GM12892 (cell line): ENCODE measurements at regions not wholly inside any gene's neighbourhood (a gene's known extent, or its start where the extent isn't known, plus 50 kb on each side); places are given as distances from the start of the nearest gene placed in this dataset.
"Not testable (repeated sequence)": the region's sequence is repeated elsewhere in the genome, so short reads cannot be mapped to it uniquely, and the experiment has no call there.

Experiments used
- DNase-seq: peaks from one replicate; pipeline ENCODE4 v3.0.0; 2011; ENCODE audit not compliant: insufficient read length
- FAIRE-seq: peaks from 2 replicates; lab custom pipeline; 2011; peaks lifted over from hg19 to GRCh38; lab: Jason Lieb, UNC
- POLR2A ChIP-seq: IDR thresholded peaks from 2 replicates; pipeline ENCODE4 v1.6.1; 2011; ENCODE audit warnings: low read depth, low read length, control low read depth
- POLR2AphosphoS5 ChIP-seq: IDR thresholded peaks from 2 replicates; pipeline ENCODE4 v1.6.1; 2011; ENCODE audit warnings: low read depth, low read length, control low read depth
- TAF1 ChIP-seq: IDR thresholded peaks from 2 replicates; pipeline ENCODE4 v1.6.1; 2011; ENCODE audit warnings: low read depth, mild to moderate bottlenecking, control low read depth, low read length, borderline replicate concordance

DNA sequence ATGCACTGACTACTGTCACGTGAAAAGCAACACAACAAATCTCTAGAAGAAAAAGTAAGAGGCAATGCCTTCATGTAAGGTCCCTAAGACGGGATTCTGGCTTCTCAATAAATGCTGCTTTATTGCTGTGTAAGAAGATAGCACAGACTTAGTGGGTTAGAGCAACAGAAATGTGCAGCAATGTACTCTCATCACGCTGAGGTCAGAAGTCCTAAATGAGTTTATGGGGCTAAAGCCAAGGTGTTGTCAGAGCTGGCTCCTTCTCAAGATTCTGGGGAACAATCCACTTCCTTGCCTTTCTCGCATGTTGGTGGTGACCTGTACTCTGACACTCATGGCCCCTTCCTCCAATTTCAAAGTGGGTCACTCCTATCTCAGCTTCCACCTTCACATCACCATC, 93.4 kb downstream of the SHANK2 start:
- FAIRE-seq (no peak), DNase-seq (no peak)
- no peak for TF ChIP-seq POLR2A
- no peak for TF ChIP-seq POLR2AphosphoS5
- TF ChIP-seq TAF1 = no peak

DNA sequence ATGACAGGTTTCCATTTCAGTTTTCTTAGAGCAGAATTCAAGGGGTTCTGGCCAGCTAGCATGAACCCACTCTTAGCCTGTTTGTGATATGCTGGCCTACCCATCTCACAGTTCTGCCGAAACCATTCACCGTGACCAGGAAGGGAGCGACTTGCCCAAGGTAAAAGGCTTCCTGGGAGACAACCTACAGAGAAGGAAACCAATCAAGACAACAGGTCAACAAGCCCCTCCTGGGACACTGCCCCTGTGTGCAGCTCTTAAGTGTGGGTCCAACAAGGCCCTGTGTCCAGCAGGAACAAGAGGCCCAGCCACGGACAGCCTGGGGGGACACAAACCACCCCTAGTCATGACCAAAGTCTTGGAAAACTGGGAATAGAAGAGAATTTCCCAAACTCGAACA, 94.7 kb downstream of the SHANK2 start:
- not testable (repeated sequence) for FAIRE-seq, DNase-seq

GRCh38 chr11:71156301-71156700, 96.1 kb downstream of the SHANK2 start:
- FAIRE-seq (no peak), DNase-seq (no peak)
- TF ChIP-seq POLR2AphosphoS5 (no peak), TAF1 (no peak), POLR2A (no peak)

- TF ChIP-seq POLR2A (no peak), POLR2AphosphoS5 (no peak), TAF1 (no peak)
- FAIRE-seq = no peak
These were observed 96.5 kb downstream of the SHANK2 start for GRCh38 chr11:71155846-71156245.

GRCh38 chr11:71154261-71154805, 98.0 kb downstream of the SHANK2 start:
- FAIRE-seq (no peak), DNase-seq (no peak)
- TF ChIP-seq POLR2AphosphoS5 = no peak
- TF ChIP-seq POLR2A = no peak
- no peak for TF ChIP-seq TAF1

More at GRCh38 chr11:71155846-71156245, 96.5 kb downstream of the SHANK2 start:
- no peak for DNase-seq

GRCh38 chr11:71153005-71153390, 99.4 kb downstream of the SHANK2 start:
- FAIRE-seq (no peak), DNase-seq (no peak)
- TF ChIP-seq TAF1 = no peak
- no peak for TF ChIP-seq POLR2AphosphoS5
- no peak for TF ChIP-seq POLR2A

DNA sequence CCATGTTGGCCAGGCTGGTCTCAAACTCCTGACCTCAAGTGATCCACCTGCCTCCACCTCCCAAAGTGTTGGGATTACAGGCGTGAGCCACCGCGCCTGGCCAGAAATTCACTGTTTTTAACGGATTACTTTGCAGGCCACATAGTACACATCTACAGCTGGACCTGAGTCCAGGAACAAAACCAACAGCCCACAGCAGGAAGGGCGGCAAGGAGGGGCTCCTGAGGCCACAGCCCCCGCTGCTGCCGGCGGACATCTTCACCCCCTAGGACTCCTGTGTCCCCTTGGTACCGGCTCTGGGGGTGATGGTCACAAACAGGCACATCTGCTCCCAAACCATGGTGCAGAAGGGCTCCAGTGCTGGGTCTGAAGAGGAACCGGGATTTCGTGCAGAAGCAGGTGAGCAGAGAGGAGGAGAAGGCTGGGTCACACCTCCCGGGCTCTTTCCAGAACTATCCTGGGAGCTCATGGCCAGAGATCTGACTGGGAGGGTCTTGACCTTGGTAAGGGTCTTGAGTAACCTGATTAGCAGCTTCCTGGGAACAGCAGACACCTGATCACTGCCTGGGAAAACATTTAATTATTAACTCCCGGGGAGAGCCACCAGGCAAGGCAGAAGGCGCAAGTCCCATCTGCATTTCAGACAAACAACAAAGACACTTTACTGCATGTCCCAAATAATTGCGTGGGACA, 99.9 kb downstream of the SHANK2 start:
- FAIRE-seq, DNase-seq: not testable (repeated sequence)

- FAIRE-seq (no peak), DNase-seq (no peak)
- TF ChIP-seq POLR2A = no peak
- no peak for TF ChIP-seq POLR2AphosphoS5
- no peak for TF ChIP-seq TAF1
These were observed 100.8 kb downstream of the SHANK2 start for GRCh38 chr11:71151561-71151960.

GRCh38 chr11:71150859-71151258, 101.5 kb downstream of the SHANK2 start:
- DNase-seq = no peak
- TF ChIP-seq POLR2A (no peak), TAF1 (no peak), POLR2AphosphoS5 (no peak)
- FAIRE-seq = no peak

DNA sequence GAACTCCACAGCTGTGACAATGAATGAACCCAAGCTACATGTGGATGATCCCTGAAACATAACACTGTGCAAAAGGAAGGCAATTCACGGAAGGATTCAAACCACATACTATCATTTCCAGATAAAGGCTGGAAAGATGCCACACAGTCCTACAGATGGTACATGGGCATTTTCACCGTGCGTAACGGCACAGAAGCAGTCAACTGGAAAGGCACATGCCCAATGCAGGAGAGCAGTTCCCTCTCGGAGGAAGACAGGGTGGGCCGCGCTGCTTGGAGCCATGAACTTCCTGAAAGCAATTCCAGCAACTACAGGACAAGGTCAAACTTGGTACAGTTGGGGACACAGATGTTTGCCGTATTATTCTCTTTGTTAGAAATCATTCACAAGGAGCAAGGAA, 103.7 kb downstream of the SHANK2 start:
- no peak for FAIRE-seq
- no peak for DNase-seq
- TF ChIP-seq TAF1 (no peak), POLR2AphosphoS5 (no peak)

DNA sequence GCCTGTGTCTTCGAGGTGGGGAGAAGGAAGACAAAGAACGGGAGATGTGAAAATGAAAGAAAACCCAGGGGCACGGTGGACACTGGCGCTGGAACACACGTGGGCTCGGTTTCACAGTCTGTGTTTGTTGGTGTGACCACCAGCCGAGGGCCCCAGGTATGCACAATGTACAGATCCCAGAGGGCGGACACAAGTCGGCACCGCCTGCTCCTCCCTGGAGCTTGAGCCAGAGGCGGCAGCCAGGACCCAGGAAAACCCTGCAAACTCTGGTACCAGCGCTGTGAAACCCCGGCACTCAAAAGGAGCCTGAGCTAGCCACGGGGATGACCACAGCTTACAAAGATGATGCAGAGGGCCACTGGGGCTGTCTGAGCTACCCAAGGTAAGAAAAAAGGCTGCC, 105.0 kb downstream of the SHANK2 start:
- DNase-seq = no peak
- no peak for FAIRE-seq
- TF ChIP-seq TAF1 (no peak), POLR2AphosphoS5 (no peak), POLR2A (no peak)

GRCh38 chr11:71146846-71147245, 105.5 kb downstream of the SHANK2 start:
- DNase-seq = no peak
- FAIRE-seq = no peak

More at GRCh38 chr11:71146846-71147245, 105.5 kb downstream of the SHANK2 start:
- no peak for TF ChIP-seq POLR2A
- no peak for TF ChIP-seq POLR2AphosphoS5
- TF ChIP-seq TAF1 = no peak
